ENCODE measurements at regions not wholly inside any gene's neighbourhood (a gene's known extent, or its start where the extent isn't known, plus 50 kb on each side); places are given as distances from the start of the nearest gene placed in this dataset.

DNA sequence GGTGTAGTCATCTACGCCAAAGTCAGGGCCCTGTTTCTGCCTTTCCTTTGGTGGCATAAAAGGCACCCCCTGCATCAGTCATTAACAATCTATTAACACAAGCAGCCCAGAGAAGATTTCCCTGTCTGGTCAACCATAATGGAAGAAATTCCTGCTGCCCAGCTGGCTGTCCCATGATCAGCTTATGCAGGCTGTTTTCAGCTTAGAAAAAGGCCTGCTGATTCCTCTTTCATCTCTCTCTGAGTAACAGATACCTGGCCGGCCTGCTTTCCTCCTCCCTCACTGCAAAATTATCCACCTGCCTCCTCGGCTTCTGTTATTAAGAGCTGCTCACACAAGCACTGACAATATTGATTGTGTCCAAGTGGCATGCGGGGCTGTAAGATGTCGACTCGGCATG, 70.3 kb upstream of the MMP2 start:
- TF ChIP-seq, protein P1, sequence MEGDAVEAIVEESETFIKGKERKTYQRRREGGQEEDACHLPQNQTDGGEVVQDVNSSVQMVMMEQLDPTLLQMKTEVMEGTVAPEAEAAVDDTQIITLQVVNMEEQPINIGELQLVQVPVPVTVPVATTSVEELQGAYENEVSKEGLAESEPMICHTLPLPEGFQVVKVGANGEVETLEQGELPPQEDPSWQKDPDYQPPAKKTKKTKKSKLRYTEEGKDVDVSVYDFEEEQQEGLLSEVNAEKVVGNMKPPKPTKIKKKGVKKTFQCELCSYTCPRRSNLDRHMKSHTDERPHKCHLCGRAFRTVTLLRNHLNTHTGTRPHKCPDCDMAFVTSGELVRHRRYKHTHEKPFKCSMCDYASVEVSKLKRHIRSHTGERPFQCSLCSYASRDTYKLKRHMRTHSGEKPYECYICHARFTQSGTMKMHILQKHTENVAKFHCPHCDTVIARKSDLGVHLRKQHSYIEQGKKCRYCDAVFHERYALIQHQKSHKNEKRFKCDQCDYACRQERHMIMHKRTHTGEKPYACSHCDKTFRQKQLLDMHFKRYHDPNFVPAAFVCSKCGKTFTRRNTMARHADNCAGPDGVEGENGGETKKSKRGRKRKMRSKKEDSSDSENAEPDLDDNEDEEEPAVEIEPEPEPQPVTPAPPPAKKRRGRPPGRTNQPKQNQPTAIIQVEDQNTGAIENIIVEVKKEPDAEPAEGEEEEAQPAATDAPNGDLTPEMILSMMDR (conservative IDR thresholded peaks at IDR 0.05 in 1 of 2, IDR thresholded peaks at IDR 0.05 in 1 of 2; ENCODE audit: low read depth in 1 of 2, low read length in 2 of 2): no peak
- no peak for TF ChIP-seq EZH2 (IDR thresholded peaks at IDR 0.05; ENCODE audit: low read length, missing control alignments)
